DND-41 (cell line): ENCODE measurements at regions not wholly inside any gene's neighbourhood (a gene's known extent, or its start where the extent isn't known, plus 50 kb on each side); places are given as distances from the start of the nearest gene placed in this dataset.

Experiments used
- EZH2 ChIP-seq: IDR thresholded peaks from 3 replicates; pipeline ENCODE4 v1.6.1; 2012; ENCODE audit warnings: borderline replicate concordance, low read depth, mild to moderate bottlenecking, moderate library complexity, low read length, inconsistent platforms; ENCODE audit not compliant: severe bottlenecking
- TF ChIP-seq, protein P1 (sequence below): IDR thresholded peaks from 2 replicates; pipeline ENCODE4 v1.5.1; 2012; ENCODE audit warnings: borderline replicate concordance, low read length, moderate library complexity, mild to moderate bottlenecking; ENCODE audit not compliant: poor library complexity, severe bottlenecking; ENCODE audit errors: extremely low read depth

DNA sequence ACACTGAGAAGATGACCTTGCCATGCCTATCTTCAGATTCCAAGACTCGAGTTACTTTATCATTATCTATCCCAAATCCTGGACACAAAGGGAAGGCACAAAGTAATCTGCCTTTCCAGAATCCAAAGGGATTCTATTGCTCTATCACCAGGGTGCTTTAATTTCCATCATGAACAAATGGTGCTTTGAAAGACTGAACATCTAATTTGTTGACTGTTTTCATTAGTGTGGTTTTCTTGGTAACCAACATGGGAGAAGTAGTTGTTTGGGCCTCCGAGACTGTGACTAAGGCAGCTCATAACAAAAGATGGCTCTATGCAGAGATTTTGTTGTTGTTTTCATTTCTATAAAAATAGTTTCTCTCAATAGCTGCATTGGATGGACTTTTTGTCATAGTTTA lies 441.0 kb upstream of the SOX9 start:
- TF ChIP-seq, protein P1, sequence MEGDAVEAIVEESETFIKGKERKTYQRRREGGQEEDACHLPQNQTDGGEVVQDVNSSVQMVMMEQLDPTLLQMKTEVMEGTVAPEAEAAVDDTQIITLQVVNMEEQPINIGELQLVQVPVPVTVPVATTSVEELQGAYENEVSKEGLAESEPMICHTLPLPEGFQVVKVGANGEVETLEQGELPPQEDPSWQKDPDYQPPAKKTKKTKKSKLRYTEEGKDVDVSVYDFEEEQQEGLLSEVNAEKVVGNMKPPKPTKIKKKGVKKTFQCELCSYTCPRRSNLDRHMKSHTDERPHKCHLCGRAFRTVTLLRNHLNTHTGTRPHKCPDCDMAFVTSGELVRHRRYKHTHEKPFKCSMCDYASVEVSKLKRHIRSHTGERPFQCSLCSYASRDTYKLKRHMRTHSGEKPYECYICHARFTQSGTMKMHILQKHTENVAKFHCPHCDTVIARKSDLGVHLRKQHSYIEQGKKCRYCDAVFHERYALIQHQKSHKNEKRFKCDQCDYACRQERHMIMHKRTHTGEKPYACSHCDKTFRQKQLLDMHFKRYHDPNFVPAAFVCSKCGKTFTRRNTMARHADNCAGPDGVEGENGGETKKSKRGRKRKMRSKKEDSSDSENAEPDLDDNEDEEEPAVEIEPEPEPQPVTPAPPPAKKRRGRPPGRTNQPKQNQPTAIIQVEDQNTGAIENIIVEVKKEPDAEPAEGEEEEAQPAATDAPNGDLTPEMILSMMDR = no peak
- TF ChIP-seq EZH2 = no peak
